HG02642 (cell line): ENCODE measurements at regions not wholly inside any gene's neighbourhood (a gene's known extent, or its start where the extent isn't known, plus 50 kb on each side); places are given as distances from the start of the nearest gene placed in this dataset.
"Not testable (repeated sequence)": the region's sequence is repeated elsewhere in the genome, so short reads cannot be mapped to it uniquely, and the experiment has no call there.

Source experiments
- ATAC-seq: cut with Tn5 transposase; IDR thresholded peaks from one replicate; pipeline ENCODE4 v1.9.1; 2021; ENCODE audit warnings: mild to moderate bottlenecking; ENCODE audit not compliant: unreplicated experiment, poor library complexity

GRCh38 chr10:46645110-46645509 lies 66.2 kb downstream of the SYT15 start:
- not testable (repeated sequence) for ATAC-seq

- ATAC-seq, result not testable (repeated sequence)
These were observed 67.2 kb downstream of the SYT15 start for GRCh38 chr10:46646132-46646531.

GRCh38 chr10:46650967-46651366 lies 72.0 kb downstream of the SYT15 start:
- ATAC-seq, result not testable (repeated sequence)

GRCh38 chr10:46657437-46657836 lies 78.5 kb downstream of the SYT15 start:
- ATAC-seq, result not testable (repeated sequence)

GRCh38 chr10:46660027-46660834 lies 81.3 kb downstream of the SYT15 start:
- not testable (repeated sequence) for ATAC-seq

- ATAC-seq, result not testable (repeated sequence)
These were observed 81.9 kb downstream of the SYT15 start for GRCh38 chr10:46660835-46661164.

- ATAC-seq, result not testable (repeated sequence)
These were observed 86.6 kb downstream of the SYT15 start for GRCh38 chr10:46665536-46665935.

- not testable (repeated sequence) for ATAC-seq
These were observed 89.5 kb downstream of the SYT15 start for GRCh38 chr10:46668357-46668997.

- not testable (repeated sequence) for ATAC-seq
These were observed 99.0 kb downstream of the SYT15 start for GRCh38 chr10:46677836-46678435.

GRCh38 chr10:46691397-46691796 lies 112.5 kb downstream of the SYT15 start:
- not testable (repeated sequence) for ATAC-seq

GRCh38 chr10:46693218-46693617 lies 114.3 kb downstream of the SYT15 start:
- not testable (repeated sequence) for ATAC-seq

- not testable (repeated sequence) for ATAC-seq
These were observed 138.3 kb downstream of the SYT15 start for GRCh38 chr10:46717264-46717663.

- ATAC-seq, result not testable (repeated sequence)
These were observed 139.1 kb downstream of the SYT15 start for GRCh38 chr10:46718014-46718413.

- not testable (repeated sequence) for ATAC-seq
These were observed 141.5 kb downstream of the SYT15 start for GRCh38 chr10:46720386-46720785.

GRCh38 chr10:46720811-46721518 lies 142.0 kb downstream of the SYT15 start:
- not testable (repeated sequence) for ATAC-seq

- not testable (repeated sequence) for ATAC-seq
These were observed 145.3 kb downstream of the SYT15 start for GRCh38 chr10:46724258-46724657.

- ATAC-seq, result not testable (repeated sequence)
These were observed 149.4 kb downstream of the SYT15 start for GRCh38 chr10:46728359-46728758.

GRCh38 chr10:46730729-46731128 lies 151.8 kb downstream of the SYT15 start:
- not testable (repeated sequence) for ATAC-seq

GRCh38 chr10:46733635-46734261 lies 154.8 kb downstream of the SYT15 start:
- ATAC-seq, result not testable (repeated sequence)

- not testable (repeated sequence) for ATAC-seq
These were observed 155.3 kb downstream of the SYT15 start for GRCh38 chr10:46734262-46734642.
